ENCODE measurements at regions not wholly inside any gene's neighbourhood (a gene's known extent, or its start where the extent isn't known, plus 50 kb on each side); places are given as distances from the start of the nearest gene placed in this dataset.

DNA sequence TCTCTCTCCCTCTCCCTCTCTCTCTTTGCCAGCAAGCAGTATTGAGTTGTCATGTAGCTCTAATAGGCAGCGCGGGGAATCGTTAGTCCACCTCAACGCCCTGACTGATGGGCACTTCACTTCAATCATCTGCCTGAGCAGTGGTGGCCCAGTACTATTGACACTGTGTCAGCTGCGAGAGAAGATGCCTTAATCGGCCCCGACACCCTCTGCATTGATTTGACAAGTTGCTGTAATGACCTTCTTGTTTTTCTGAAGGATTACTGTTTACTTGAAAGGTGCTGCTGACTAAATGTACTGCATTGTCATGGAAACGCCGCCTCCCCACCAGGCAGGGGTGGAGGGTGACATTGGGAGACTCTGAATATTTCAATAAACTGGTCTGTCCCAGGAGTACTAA lies 913.8 kb downstream of the KCNMA1 start:
- FAIRE-seq (no peak), DNase-seq (ENCODE audit: low read depth) (no peak)
- Histone ChIP-seq H3K36me3 (ENCODE audit: control insufficient read depth, insufficient read depth, low read length) (no peaks in the 10 kb centered on the region), H3K27me3 (ENCODE audit: control insufficient read depth, insufficient read depth, low read length) (peaks cover 9% of the 10 kb centered on the region), H3K4me3 (ENCODE audit: low read depth, low read length) (no peak overlapping the region)
- TF ChIP-seq, protein P1, sequence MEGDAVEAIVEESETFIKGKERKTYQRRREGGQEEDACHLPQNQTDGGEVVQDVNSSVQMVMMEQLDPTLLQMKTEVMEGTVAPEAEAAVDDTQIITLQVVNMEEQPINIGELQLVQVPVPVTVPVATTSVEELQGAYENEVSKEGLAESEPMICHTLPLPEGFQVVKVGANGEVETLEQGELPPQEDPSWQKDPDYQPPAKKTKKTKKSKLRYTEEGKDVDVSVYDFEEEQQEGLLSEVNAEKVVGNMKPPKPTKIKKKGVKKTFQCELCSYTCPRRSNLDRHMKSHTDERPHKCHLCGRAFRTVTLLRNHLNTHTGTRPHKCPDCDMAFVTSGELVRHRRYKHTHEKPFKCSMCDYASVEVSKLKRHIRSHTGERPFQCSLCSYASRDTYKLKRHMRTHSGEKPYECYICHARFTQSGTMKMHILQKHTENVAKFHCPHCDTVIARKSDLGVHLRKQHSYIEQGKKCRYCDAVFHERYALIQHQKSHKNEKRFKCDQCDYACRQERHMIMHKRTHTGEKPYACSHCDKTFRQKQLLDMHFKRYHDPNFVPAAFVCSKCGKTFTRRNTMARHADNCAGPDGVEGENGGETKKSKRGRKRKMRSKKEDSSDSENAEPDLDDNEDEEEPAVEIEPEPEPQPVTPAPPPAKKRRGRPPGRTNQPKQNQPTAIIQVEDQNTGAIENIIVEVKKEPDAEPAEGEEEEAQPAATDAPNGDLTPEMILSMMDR (IDR thresholded peaks at IDR 0.05; ENCODE audit: insufficient read depth, low read length, severe bottlenecking) = no peak

DNA sequence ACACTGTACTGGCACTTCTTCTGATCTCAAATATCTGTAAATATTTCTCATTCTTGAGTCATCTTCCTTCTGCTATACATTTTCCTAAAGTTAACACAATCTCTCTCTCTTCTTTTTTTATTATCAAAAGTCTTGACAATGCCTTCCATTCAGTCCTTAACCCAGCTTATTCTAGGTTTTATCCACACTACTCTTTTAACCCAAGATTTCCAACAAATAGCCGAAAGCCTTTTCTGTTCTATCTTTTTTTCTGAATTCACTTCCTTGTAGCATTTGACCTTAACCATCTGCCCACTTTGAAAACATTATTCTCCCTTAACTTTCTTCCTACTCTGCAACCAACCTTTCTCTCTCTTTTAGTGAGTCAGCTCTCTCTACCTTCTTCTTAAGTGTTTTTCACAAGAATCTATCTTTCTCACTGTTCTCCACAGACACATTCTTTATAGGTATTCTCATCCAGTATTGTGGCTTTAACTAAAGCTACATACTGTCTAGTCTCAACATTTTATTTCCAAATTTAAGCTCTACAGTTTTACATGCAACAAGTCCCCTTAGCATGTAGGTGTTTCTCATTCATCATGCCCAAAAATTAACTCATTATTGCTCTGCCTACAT lies 915.6 kb downstream of the KCNMA1 start:
- Histone ChIP-seq H3K36me3 (ENCODE audit: control insufficient read depth, insufficient read depth, low read length) (no peaks in the 10 kb centered on the region), H3K4me3 (ENCODE audit: low read depth, low read length) (no peak overlapping the region), H3K27me3 (ENCODE audit: control insufficient read depth, insufficient read depth, low read length) (peaks cover 9% of the 10 kb centered on the region)
- TF ChIP-seq, protein P1 (IDR thresholded peaks at IDR 0.05; ENCODE audit: insufficient read depth, low read length, severe bottlenecking) = no peak
- DNase-seq (ENCODE audit: low read depth) (no peak), FAIRE-seq (no peak)

DNA sequence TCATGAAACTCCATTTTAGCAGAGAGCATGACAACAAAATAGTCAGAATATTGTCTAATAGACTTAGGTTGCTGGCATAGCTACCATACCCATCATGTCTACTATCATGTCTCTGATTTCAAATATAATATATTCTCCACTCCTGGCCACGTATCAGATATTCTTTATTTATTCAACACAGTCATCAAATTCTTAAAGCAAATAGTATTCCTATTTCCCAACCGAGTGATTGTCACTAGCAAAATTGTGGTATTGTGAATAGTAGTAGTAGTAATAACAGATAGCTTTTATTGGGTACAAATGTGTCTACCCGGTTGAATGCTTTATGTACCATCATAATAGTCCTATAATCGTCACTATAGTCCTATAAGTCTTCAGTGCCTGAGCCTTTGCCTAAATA lies 918.6 kb downstream of the KCNMA1 start:
- DNase-seq (ENCODE audit: low read depth) (no peak), FAIRE-seq (no peak)
- Histone ChIP-seq H3K4me3 (ENCODE audit: low read depth, low read length) (no peak overlapping the region), H3K36me3 (ENCODE audit: control insufficient read depth, insufficient read depth, low read length) (no peaks in the 10 kb centered on the region), H3K27me3 (ENCODE audit: control insufficient read depth, insufficient read depth, low read length) (peaks cover 7% of the 10 kb centered on the region)
- TF ChIP-seq, protein P1 (IDR thresholded peaks at IDR 0.05; ENCODE audit: insufficient read depth, low read length, severe bottlenecking) = no peak

DNA sequence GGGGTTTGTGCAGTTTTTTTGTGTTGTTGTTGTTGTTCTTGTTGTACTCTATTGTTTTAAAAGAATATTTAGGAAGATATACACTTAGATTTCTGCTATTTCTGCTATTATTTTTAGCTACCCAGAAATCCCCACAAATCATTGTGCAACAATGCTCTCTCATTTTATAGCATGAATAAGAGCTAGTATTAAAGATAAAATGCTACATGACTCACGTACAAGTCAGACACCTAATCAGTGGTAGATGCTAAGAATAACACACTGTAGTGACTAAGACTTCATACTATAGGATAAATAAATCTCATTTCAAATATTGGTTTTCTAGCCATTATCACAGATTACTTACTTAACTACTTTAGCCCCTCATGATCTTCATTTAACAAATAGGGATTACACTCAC lies 920.5 kb downstream of the KCNMA1 start:
- no peaks in the 10 kb centered on the region for H3K27me3 ChIP-seq (ENCODE audit: control insufficient read depth, insufficient read depth, low read length)
- FAIRE-seq = no peak
- TF ChIP-seq, protein P1 (IDR thresholded peaks at IDR 0.05; ENCODE audit: insufficient read depth, low read length, severe bottlenecking) = no peak
- DNase-seq (ENCODE audit: low read depth) = peak; percentile 94
- no peaks in the 10 kb centered on the region for H3K36me3 ChIP-seq (ENCODE audit: control insufficient read depth, insufficient read depth, low read length)
- no peak overlapping the region for H3K4me3 ChIP-seq (ENCODE audit: low read depth, low read length)

- no peaks in the 10 kb centered on the region for H3K36me3 ChIP-seq (ENCODE audit: control insufficient read depth, insufficient read depth, low read length)
- TF ChIP-seq, protein P1 (IDR thresholded peaks at IDR 0.05; ENCODE audit: insufficient read depth, low read length, severe bottlenecking) = no peak
- H3K4me3 ChIP-seq (ENCODE audit: low read depth, low read length) = no peak overlapping the region
- H3K27me3 ChIP-seq (ENCODE audit: control insufficient read depth, insufficient read depth, low read length) = peaks cover 6% of the 10 kb centered on the region
- FAIRE-seq (no peak), DNase-seq (ENCODE audit: low read depth) (no peak)
Measured at GRCh38 chr10:76711222-76711997, 926.2 kb downstream of the KCNMA1 start.

Measured in bronchial epithelial cell (primary cell).